H1 (cell line): ENCODE measurements at regions not wholly inside any gene's neighbourhood (a gene's known extent, or its start where the extent isn't known, plus 50 kb on each side); places are given as distances from the start of the nearest gene placed in this dataset.

ENCODE experiments used
- BRCA1 ChIP-seq: IDR thresholded peaks from 2 replicates; pipeline ENCODE4 v1.6.1; 2012; ENCODE audit warnings: low read depth, low read length, improper control_type of control experiment
- CBX8 ChIP-seq: fragments of 300-800, 300-1000 bp; sonication (generic); IDR thresholded peaks from 2 replicates; pipeline ENCODE4 v1.7.1; 2016; ENCODE audit warnings: low read depth, low read length, borderline replicate concordance
- CTCF ChIP-seq, 3 experiments: IDR thresholded peaks; 1 replicate in 2 of 3; 2 replicates in 1 of 3; pipeline versions ENCODE4 v1.5.1 to v1.6.1; 2011; ENCODE audit warnings: low read length in 3 of 3, mild to moderate bottlenecking in 3 of 3, inconsistent platforms in 2 of 3, low read depth in 1 of 3, moderate library complexity in 1 of 3; ENCODE audit not compliant: insufficient read depth in 1 of 3; ENCODE audit errors: control extremely low read depth in 1 of 3
- FOSL1 ChIP-seq: IDR thresholded peaks from 2 replicates; pipeline ENCODE4 v1.6.1; 2011; ENCODE audit warnings: mild to moderate bottlenecking, low read depth, low read length, moderate library complexity; ENCODE audit not compliant: insufficient read depth
- JUN ChIP-seq: IDR thresholded peaks from 2 replicates; pipeline ENCODE4 v1.6.1; 2011; ENCODE audit warnings: low read depth, mild to moderate bottlenecking, improper control_type of control experiment, low read length
- NRF1 ChIP-seq: IDR thresholded peaks from 2 replicates; pipeline ENCODE4 v1.6.1; 2011; ENCODE audit warnings: mild to moderate bottlenecking, low read depth, low read length, improper control_type of control experiment
- POLR2A ChIP-seq, 2 experiments: IDR thresholded peaks; 1 replicate in 1 of 2; 2 replicates in 1 of 2; pipeline ENCODE4 v1.6.1; 2011; ENCODE audit warnings: low read depth in 2 of 2, low read length in 2 of 2, mild to moderate bottlenecking in 2 of 2; ENCODE audit errors: control extremely low read depth in 1 of 2
- RAD21 ChIP-seq, 2 experiments: IDR thresholded peaks in 1 of 2; conservative IDR thresholded peaks in 1 of 2; 2 replicates each; pipeline ENCODE4 v1.6.1; 2011; ENCODE audit warnings: low read depth in 2 of 2, low read length in 2 of 2, improper control_type of control experiment in 1 of 2, inconsistent platforms in 1 of 2, mild to moderate bottlenecking in 1 of 2, moderate library complexity in 1 of 2
- SIN3A ChIP-seq, 2 experiments: IDR thresholded peaks in 1 of 2; conservative IDR thresholded peaks in 1 of 2; 2 replicates each; pipeline ENCODE4 v1.6.1; 2011 to 2012; ENCODE audit warnings: low read length in 2 of 2, improper control_type of control experiment in 1 of 2, low read depth in 1 of 2, mild to moderate bottlenecking in 1 of 2
- SP2 ChIP-seq: IDR thresholded peaks from 2 replicates; pipeline ENCODE4 v1.6.1; 2012; ENCODE audit warnings: mild to moderate bottlenecking, low read length, inconsistent platforms
- TAF1 ChIP-seq: IDR thresholded peaks from 2 replicates; pipeline ENCODE4 v1.6.1; 2011; ENCODE audit warnings: mild to moderate bottlenecking, low read depth, low read length
- TEAD4 ChIP-seq: IDR thresholded peaks from 2 replicates; pipeline ENCODE4 v1.6.1; 2012; ENCODE audit warnings: low read depth, low read length, inconsistent platforms, mixed read lengths
- ZNF274 ChIP-seq: IDR thresholded peaks from 2 replicates; pipeline ENCODE4 v1.7.0; 2012; ENCODE audit warnings: low read length, borderline replicate concordance; ENCODE audit errors: extremely low read depth
- TF ChIP-seq, protein P1 (sequence below): IDR thresholded peaks from 2 replicates; pipeline ENCODE4 v1.6.1; 2012; ENCODE audit warnings: inconsistent platforms

DNA sequence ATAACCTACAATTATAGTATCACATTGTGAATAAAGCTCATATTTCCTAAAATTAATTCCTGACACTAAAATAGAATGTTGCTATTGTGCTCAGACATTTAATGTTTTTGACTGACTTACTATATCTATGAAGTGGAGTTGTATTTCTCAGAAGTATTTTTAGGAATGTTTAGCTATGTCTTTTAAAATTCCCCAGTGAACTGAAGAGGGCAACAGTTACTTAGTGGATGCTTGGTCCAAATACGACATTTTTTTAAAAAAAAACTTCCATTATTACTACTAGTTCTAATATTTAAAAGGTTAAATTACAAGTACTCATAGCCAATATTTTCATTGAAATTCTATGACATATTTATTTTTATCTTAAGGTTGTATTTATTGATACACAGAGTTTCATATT lies 460.2 kb downstream of the COL12A1 start:
- TF ChIP-seq CTCF (IDR thresholded peaks at IDR 0.05; ENCODE audit: control extremely low read depth in 1 of 3, insufficient read depth in 1 of 3, low read depth in 1 of 3, low read length in 3 of 3) = no peak
- TF ChIP-seq ZNF274 = no peak
- TF ChIP-seq JUN = no peak
- no peak for TF ChIP-seq POLR2A (IDR thresholded peaks at IDR 0.05; ENCODE audit: control extremely low read depth in 1 of 2, low read depth in 2 of 2, low read length in 2 of 2)
- no peak for TF ChIP-seq BRCA1
- TF ChIP-seq NRF1 = no peak
- no peak for TF ChIP-seq TEAD4
- no peak for TF ChIP-seq SIN3A (conservative IDR thresholded peaks at IDR 0.05 in 1 of 2, IDR thresholded peaks at IDR 0.05 in 1 of 2; ENCODE audit: low read depth in 1 of 2, low read length in 2 of 2)
- no peak for TF ChIP-seq FOSL1
- no peak for TF ChIP-seq TAF1
- TF ChIP-seq SP2 = no peak
- TF ChIP-seq CBX8 = no peak
- TF ChIP-seq RAD21 (IDR thresholded peaks at IDR 0.05 in 1 of 2, conservative IDR thresholded peaks at IDR 0.05 in 1 of 2; ENCODE audit: low read depth in 2 of 2, low read length in 2 of 2) = no peak
- TF ChIP-seq, protein P1, sequence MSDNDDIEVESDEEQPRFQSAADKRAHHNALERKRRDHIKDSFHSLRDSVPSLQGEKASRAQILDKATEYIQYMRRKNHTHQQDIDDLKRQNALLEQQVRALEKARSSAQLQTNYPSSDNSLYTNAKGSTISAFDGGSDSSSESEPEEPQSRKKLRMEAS = no peak
